Neuronal stem cell (in vitro differentiated cells): ENCODE measurements at regions not wholly inside any gene's neighbourhood (a gene's known extent, or its start where the extent isn't known, plus 50 kb on each side); places are given as distances from the start of the nearest gene placed in this dataset.
"Not testable (repeated sequence)": the region's sequence is repeated elsewhere in the genome, so short reads cannot be mapped to it uniquely, and the experiment has no call there.

Experiments used
- DNase-seq: peaks from one replicate; pipeline ENCODE4 v3.0.0-alpha.2; 2013; ENCODE audit warnings: low spot score
- H2AFZ ChIP-seq: one replicate; pipeline ENCODE4 v1.6.1; 2013; ENCODE audit warnings: mild to moderate bottlenecking, low read length, inconsistent platforms
- H2AK5ac ChIP-seq: 2 replicates; pipeline ENCODE4 v1.6.1; 2013; ENCODE audit warnings: low read depth, mild to moderate bottlenecking, inconsistent platforms, low read length, moderate library complexity, mixed read lengths
- H2BK120ac ChIP-seq: 2 replicates; pipeline ENCODE4 v1.6.1; 2013; ENCODE audit warnings: low read depth, mild to moderate bottlenecking, inconsistent platforms, low read length, moderate library complexity, mixed read lengths
- H2BK12ac ChIP-seq: one replicate; pipeline ENCODE4 v1.6.1; 2013; ENCODE audit warnings: low read length, inconsistent platforms
- H2BK15ac ChIP-seq: 2 replicates; pipeline ENCODE4 v1.6.1; 2013; ENCODE audit warnings: mild to moderate bottlenecking, low read length, inconsistent platforms, mixed read lengths
- H2BK5ac ChIP-seq: one replicate; pipeline ENCODE4 v1.6.1; 2013; ENCODE audit warnings: inconsistent platforms, mild to moderate bottlenecking, low read length, moderate library complexity
- H3K14ac ChIP-seq: one replicate; pipeline ENCODE4 v1.6.1; 2013; ENCODE audit warnings: low read length, inconsistent platforms
- H3K18ac ChIP-seq: 2 replicates; pipeline ENCODE4 v1.6.1; 2013; ENCODE audit warnings: low read length, inconsistent platforms
- H3K23ac ChIP-seq: 2 replicates; pipeline ENCODE4 v1.6.1; 2013; ENCODE audit warnings: low read depth, mild to moderate bottlenecking, mixed read lengths, low read length, inconsistent platforms; ENCODE audit not compliant: poor library complexity
- H3K27ac ChIP-seq: replicated peaks from 3 replicates; pipeline ENCODE4 v1.5.1; 2013; ENCODE audit warnings: low read length, inconsistent platforms
- H3K27me3 ChIP-seq, 3 experiments: 2 replicates each; pipeline ENCODE4 v1.6.1; 2013; ENCODE audit warnings: low read length in 3 of 3, mild to moderate bottlenecking in 2 of 3, inconsistent platforms in 1 of 3, low read depth in 1 of 3, mixed read lengths in 1 of 3, moderate library complexity in 1 of 3; ENCODE audit not compliant: control insufficient read depth in 3 of 3, insufficient read depth in 3 of 3
- H3K36me3 ChIP-seq, 2 donors: replicated peaks in 1 of 2; 2 replicates each; pipeline ENCODE4 v1.6.1; 2013; ENCODE audit warnings: low read length in 2 of 2; ENCODE audit not compliant: control insufficient read depth in 2 of 2, insufficient read depth in 2 of 2
- H3K4ac ChIP-seq: 2 replicates; pipeline ENCODE4 v1.6.1; 2013; ENCODE audit warnings: inconsistent platforms, mild to moderate bottlenecking, low read length, moderate library complexity
- H3K4me1 ChIP-seq, 2 donors: 1 replicate in 1 of 2; 2 replicates in 1 of 2; pipeline ENCODE4 v1.6.1; 2013; ENCODE audit warnings: low read length in 2 of 2, low read depth in 1 of 2; ENCODE audit not compliant: control insufficient read depth in 2 of 2, insufficient read depth in 1 of 2
- H3K4me2 ChIP-seq: one replicate; pipeline ENCODE4 v1.6.1; 2013; ENCODE audit warnings: mild to moderate bottlenecking, low read length, inconsistent platforms; ENCODE audit not compliant: insufficient read depth, poor library complexity, severe bottlenecking
- H3K4me3 ChIP-seq, 2 donors: 2 replicates each; pipeline ENCODE4 v1.5.1; 2013; ENCODE audit warnings: low read length in 2 of 2, mild to moderate bottlenecking in 2 of 2, inconsistent platforms in 1 of 2, moderate library complexity in 1 of 2
- H3K79me1 ChIP-seq: one replicate; pipeline ENCODE4 v1.6.1; 2013; ENCODE audit warnings: low read depth, mild to moderate bottlenecking, inconsistent platforms, low read length, moderate library complexity
- H3K9ac ChIP-seq: one replicate; pipeline ENCODE4 v1.6.1; 2013; ENCODE audit warnings: mild to moderate bottlenecking, low read depth, low read length, inconsistent platforms; ENCODE audit not compliant: poor library complexity
- H3K9me3 ChIP-seq, 2 donors: replicated peaks in 1 of 2; 2 replicates each; pipeline versions ENCODE3 to v1.6.1; 2013; ENCODE audit warnings: low read length in 2 of 2, mild to moderate bottlenecking in 2 of 2, inconsistent platforms in 1 of 2, low read depth in 1 of 2, mixed read lengths in 1 of 2, moderate library complexity in 1 of 2; ENCODE audit not compliant: control insufficient read depth in 2 of 2, insufficient read depth in 1 of 2
- H4K8ac ChIP-seq: one replicate; pipeline ENCODE4 v1.6.1; 2013; ENCODE audit warnings: low read depth, mild to moderate bottlenecking, inconsistent platforms, low read length, moderate library complexity
- H4K91ac ChIP-seq: one replicate; pipeline ENCODE4 v1.6.1; 2013; ENCODE audit warnings: low read length, low read depth, mild to moderate bottlenecking, inconsistent platforms; ENCODE audit not compliant: poor library complexity
- WGBS, 2 donors: extraction: QIAGEN DNeasy Blood & Tissue Kit; methylation state at CpG; one replicate each; pipeline ENCODE4 v1.1.7; 2013; ENCODE audit warnings: missing lambda C conversion rate in 2 of 2, mixed read lengths in 1 of 2; ENCODE audit not compliant: insufficient read length in 2 of 2, insufficient replicate concordance in 1 of 2; ENCODE audit errors: extremely low coverage in 2 of 2; 5-methylcytosine and 5-hydroxymethylcytosine counted together

DNA sequence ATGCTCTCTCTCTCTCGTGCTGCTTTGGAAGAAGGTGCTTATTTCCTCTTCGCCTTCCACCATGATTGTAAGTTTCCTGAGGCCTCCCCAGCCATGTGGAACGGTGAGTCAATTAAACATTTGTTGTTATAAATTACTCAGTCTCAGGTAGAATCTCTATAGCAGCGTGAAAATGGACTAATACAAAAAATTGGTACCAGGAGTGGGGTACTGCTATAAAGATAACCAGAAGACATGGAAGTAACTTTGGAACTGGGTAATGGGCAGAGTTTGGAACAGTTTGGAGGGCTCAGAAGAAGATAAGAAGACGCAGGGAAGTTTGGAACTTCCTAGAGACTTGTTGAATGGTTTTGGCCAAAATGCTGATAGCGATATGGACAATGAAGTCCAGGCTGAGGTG is 175.6 kb upstream of the CLINT1 start:
- H2BK5ac ChIP-seq, H2AFZ ChIP-seq, H3K23ac ChIP-seq, H3K4me2 ChIP-seq, H4K91ac ChIP-seq, H3K9ac ChIP-seq, H3K9me3 ChIP-seq, H3K27me3 ChIP-seq, H3K4ac ChIP-seq, H3K79me1 ChIP-seq, H2AK5ac ChIP-seq, H3K18ac ChIP-seq, H2BK12ac ChIP-seq, H2BK120ac ChIP-seq, H3K14ac ChIP-seq, H3K36me3 ChIP-seq, H2BK15ac ChIP-seq, DNase-seq, H3K4me3 ChIP-seq, H4K8ac ChIP-seq, H3K27ac ChIP-seq, H3K4me1 ChIP-seq: not testable (repeated sequence)
- no CpG with 5 or more reads among the region's 6 CpGs for WGBS, 2 donors

DNA sequence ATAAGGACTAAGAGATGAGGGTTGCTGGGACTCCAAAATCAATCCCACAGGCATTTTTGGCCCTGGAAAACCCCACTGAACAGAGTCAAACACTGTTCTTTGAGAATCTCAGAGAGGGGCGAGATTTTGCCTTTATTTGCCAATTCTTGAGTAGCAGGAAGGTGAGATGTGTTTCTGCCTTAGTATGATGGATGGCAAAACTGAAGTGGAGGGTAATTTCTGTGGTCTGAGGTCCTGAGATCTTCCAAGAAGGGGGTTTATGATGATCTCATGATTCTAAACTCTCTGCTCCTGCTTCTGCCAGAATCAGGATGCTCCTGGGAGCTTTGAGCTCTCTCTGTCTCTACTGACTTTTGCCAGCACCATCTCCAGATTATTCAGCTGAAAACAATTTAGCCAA is 174.8 kb upstream of the CLINT1 start:
- Histone ChIP-seq H3K4me2 (no peak overlapping the region), H3K4ac (no peak overlapping the region), H3K4me1 (no peaks in the 10 kb centered on the region), H2AFZ (no peak overlapping the region), H3K23ac (no peak overlapping the region), H4K91ac (no peak overlapping the region), H3K18ac (no peak overlapping the region), H2BK15ac (no peak overlapping the region), H2BK120ac (no peak overlapping the region), H3K14ac (no peak overlapping the region), H3K27me3 (no peaks in the 10 kb centered on the region), H3K36me3 (no peaks in the 10 kb centered on the region), H2BK5ac (no peak overlapping the region), H3K9me3 (peaks cover 0 to 3% of the 10 kb centered on the region in 2 donors), H3K9ac (no peak overlapping the region), H3K27ac (no peak overlapping the region), H3K4me3 (no peak overlapping the region), H2BK12ac (no peak overlapping the region), H2AK5ac (no peak overlapping the region), H4K8ac (no peak overlapping the region), H3K79me1 (no peaks in the 10 kb centered on the region)
- DNase-seq: no peak
- WGBS, 2 donors: no CpG with 5 or more reads among the region's 1 CpG

DNA sequence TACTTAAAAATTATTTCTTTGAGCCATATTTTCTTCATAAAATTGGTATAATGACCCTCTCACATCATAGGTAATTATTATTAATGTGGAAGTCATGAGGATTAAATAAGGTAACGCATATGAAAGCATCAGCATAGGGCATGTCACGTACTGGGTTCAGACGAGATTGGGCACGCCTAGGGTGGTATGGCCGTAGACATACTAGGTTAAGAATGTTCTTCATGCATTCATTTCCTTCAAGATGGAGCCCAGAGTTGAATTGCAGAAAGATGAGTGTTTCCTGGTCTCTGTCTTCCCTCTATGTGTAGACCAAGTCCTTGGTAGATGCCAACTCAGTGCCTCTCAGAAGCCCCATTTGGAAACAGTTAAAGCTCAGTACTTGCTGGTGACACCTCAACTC is 174.1 kb upstream of the CLINT1 start:
- no peak overlapping the region for H3K18ac ChIP-seq
- no peak overlapping the region for H3K4me3 ChIP-seq
- H4K8ac ChIP-seq: peak overlapping the region; percentile 89
- no CpG with 5 or more reads among the region's 5 CpGs for WGBS, 2 donors
- DNase-seq: no peak
- H3K4ac ChIP-seq: no peak overlapping the region
- no peak overlapping the region for H4K91ac ChIP-seq
- H2BK120ac ChIP-seq: no peak overlapping the region
- no peak overlapping the region for H2BK15ac ChIP-seq
- no peaks in the 10 kb centered on the region for H3K27me3 ChIP-seq
- H2BK12ac ChIP-seq: no peak overlapping the region
- H3K9ac ChIP-seq: no peak overlapping the region
- H3K27ac ChIP-seq: no peak overlapping the region
- H3K9me3 ChIP-seq: peaks cover 0 to 3% of the 10 kb centered on the region in 2 donors
- no peak overlapping the region for H2AK5ac ChIP-seq
- no peaks in the 10 kb centered on the region for H3K4me1 ChIP-seq
- H3K23ac ChIP-seq: no peak overlapping the region
- H3K14ac ChIP-seq: no peak overlapping the region
- H3K4me2 ChIP-seq: no peak overlapping the region
- H2BK5ac ChIP-seq: no peak overlapping the region
- H3K36me3 ChIP-seq: no peaks in the 10 kb centered on the region
- H2AFZ ChIP-seq: no peak overlapping the region
- no peaks in the 10 kb centered on the region for H3K79me1 ChIP-seq

DNA sequence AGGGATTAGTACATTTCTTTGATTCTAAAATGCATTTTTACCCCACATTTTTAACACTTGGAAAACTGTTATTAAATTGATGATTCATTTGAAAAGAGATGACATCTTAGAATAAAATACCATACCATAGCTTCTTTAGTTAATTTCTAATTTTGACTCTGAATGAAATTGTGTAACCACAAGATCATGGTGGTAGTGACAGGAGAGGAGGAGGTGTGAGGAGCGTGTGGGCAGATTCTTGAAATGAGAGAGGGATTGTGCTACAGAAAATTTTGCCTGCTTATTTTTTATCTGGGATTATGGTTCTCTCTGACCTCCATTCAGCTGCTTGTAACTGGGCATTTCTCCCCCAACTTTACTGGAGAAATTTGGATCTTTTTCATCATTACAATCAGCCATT is 173.3 kb upstream of the CLINT1 start:
- Histone ChIP-seq H2BK5ac (no peak overlapping the region), H2BK12ac (no peak overlapping the region), H3K79me1 (no peaks in the 10 kb centered on the region), H3K23ac (no peak overlapping the region), H3K18ac (no peak overlapping the region), H3K27ac (no peak overlapping the region), H4K8ac (no peak overlapping the region), H2BK15ac (no peak overlapping the region), H3K14ac (no peak overlapping the region), H3K9ac (no peak overlapping the region), H2AFZ (no peak overlapping the region), H3K4me1 (peaks cover 0 to 3% of the 10 kb centered on the region in 2 donors), H3K4ac (no peak overlapping the region), H3K4me3 (no peak overlapping the region), H3K4me2 (no peak overlapping the region), H2BK120ac (no peak overlapping the region), H3K36me3 (no peaks in the 10 kb centered on the region), H2AK5ac (no peak overlapping the region), H3K27me3 (no peaks in the 10 kb centered on the region), H4K91ac (no peak overlapping the region), H3K9me3 (peaks cover 0 to 3% of the 10 kb centered on the region in 2 donors)
- DNase-seq: no peak
- WGBS, 2 donors: no CpG with 5 or more reads among the region's 1 CpG
